H1 (cell line): ENCODE measurements at regions not wholly inside any gene's neighbourhood (a gene's known extent, or its start where the extent isn't known, plus 50 kb on each side); places are given as distances from the start of the nearest gene placed in this dataset.

Experiments
- CTCF ChIA-PET: fragments of 300-600 bp; sonication (Branson Sonifier 250); formaldehyde crosslinking; loops from one replicate; lab custom pipeline; 2021; ENCODE audit not compliant: partially characterized antibody; lab: Charles Lee
- POLR2A ChIA-PET: fragments of 300-600 bp; sonication (Branson Sonifier 250); formaldehyde crosslinking; loops from one replicate; lab custom pipeline; 2021; ENCODE audit warnings: inconsistent platforms; ENCODE audit not compliant: partially characterized antibody; lab: Charles Lee
- DNase-seq, 2 experiments: peaks; one replicate each; pipeline versions ENCODE4 v3.0.0 to v3.0.0-alpha.2; 2010 to 2022; ENCODE audit warnings: low spot score in 2 of 2, low read depth in 1 of 2, mixed read lengths in 1 of 2
- FAIRE-seq: peaks from 2 replicates; lab custom pipeline; 2011; peaks lifted over from hg19 to GRCh38; lab: Jason Lieb, UNC
- H2AFZ ChIP-seq: 2 replicates; pipeline ENCODE4 v1.8.1; 2012; ENCODE audit warnings: low read length, inconsistent platforms
- H2AK5ac ChIP-seq: 2 replicates; pipeline ENCODE4 v1.6.1; 2013; ENCODE audit warnings: low read depth, low read length
- H2BK120ac ChIP-seq: replicated peaks from 2 replicates; pipeline ENCODE3; 2013; ENCODE audit warnings: low read depth, low read length, inconsistent platforms
- H2BK12ac ChIP-seq: 2 replicates; pipeline ENCODE4 v1.6.1; 2013; ENCODE audit warnings: low read depth, low read length
- H2BK15ac ChIP-seq: 2 replicates; pipeline ENCODE4 v1.6.1; 2013; ENCODE audit warnings: low read length
- H2BK20ac ChIP-seq: 2 replicates; pipeline ENCODE4 v1.6.1; 2013; ENCODE audit warnings: low read length
- H2BK5ac ChIP-seq: 2 replicates; pipeline ENCODE4 v1.6.1; 2013; ENCODE audit warnings: low read depth, low read length
- H3K14ac ChIP-seq: 2 replicates; pipeline ENCODE4 v1.6.1; 2013; ENCODE audit warnings: inconsistent platforms; ENCODE audit not compliant: insufficient read length
- H3K18ac ChIP-seq: 2 replicates; pipeline ENCODE4 v1.6.1; 2013; ENCODE audit warnings: low read length; ENCODE audit errors: extremely low read depth
- H3K23ac ChIP-seq: 2 replicates; pipeline ENCODE4 v1.6.1; 2013; ENCODE audit warnings: inconsistent platforms; ENCODE audit not compliant: insufficient read length
- H3K23me2 ChIP-seq: 2 replicates; pipeline ENCODE4 v1.6.1; 2013; ENCODE audit warnings: low read depth, low read length
- H3K27ac ChIP-seq: 2 replicates; pipeline ENCODE4 v1.6.1; 2011; ENCODE audit warnings: low read depth, low read length, inconsistent platforms
- H3K27me3 ChIP-seq, 4 experiments: replicated peaks in 1 of 4; 1 replicate in 1 of 4; 2 replicates in 3 of 4; pipeline versions ENCODE4 v1.6.1 to v1.8.1; 2011 to 2013; ENCODE audit warnings: low read length in 3 of 4, mild to moderate bottlenecking in 3 of 4, inconsistent platforms in 2 of 4, mixed read lengths in 2 of 4, moderate library complexity in 1 of 4; ENCODE audit not compliant: control insufficient read depth in 3 of 4, insufficient read depth in 3 of 4; ENCODE audit errors: extremely low read depth in 1 of 4
- H3K36me3 ChIP-seq, 4 experiments: 2 replicates each; pipeline versions ENCODE4 v1.6.1 to v1.8.1; 2011 to 2013; ENCODE audit warnings: mild to moderate bottlenecking in 4 of 4, low read length in 3 of 4, moderate library complexity in 2 of 4, control low read depth in 1 of 4, inconsistent platforms in 1 of 4; ENCODE audit not compliant: insufficient read depth in 4 of 4, control insufficient read depth in 2 of 4
- H3K4ac ChIP-seq: replicated peaks from 2 replicates; pipeline ENCODE3; 2013; ENCODE audit warnings: low read length, low read depth, mixed read lengths, inconsistent platforms; ENCODE audit not compliant: insufficient read length
- H3K4me1 ChIP-seq, 4 experiments: replicated peaks in 1 of 4; 1 replicate in 1 of 4; 2 replicates in 3 of 4; pipeline versions ENCODE4 v1.6.1 to v1.8.1; 2011 to 2013; ENCODE audit warnings: low read length in 3 of 4, inconsistent platforms in 2 of 4, mixed read lengths in 1 of 4; ENCODE audit not compliant: insufficient read depth in 4 of 4, control insufficient read depth in 3 of 4
- H3K4me2 ChIP-seq, 2 experiments: 2 replicates each; pipeline versions ENCODE4 v1.6.1 to v1.8.1; 2011 to 2013; ENCODE audit warnings: low read depth in 2 of 2, low read length in 2 of 2, control low read depth in 1 of 2, inconsistent platforms in 1 of 2, mild to moderate bottlenecking in 1 of 2; ENCODE audit not compliant: insufficient read depth in 1 of 2
- H3K4me3 ChIP-seq, 4 experiments: fragments of 200-600, 300-600 bp in 1 of 4; sonication (generic), shearing (Covaris generic), sonication (Bioruptor Twin) in 1 of 4; 2 replicates each; pipeline versions ENCODE4 v1.5.1 to v1.8.1; 2011 to 2016; ENCODE audit warnings: low read length in 4 of 4, low read depth in 3 of 4, control low read depth in 2 of 4, inconsistent platforms in 2 of 4, mild to moderate bottlenecking in 2 of 4, mixed read lengths in 1 of 4, moderate library complexity in 1 of 4; ENCODE audit not compliant: insufficient read depth in 2 of 4; ENCODE audit errors: extremely low read depth in 1 of 4
- H3K56ac ChIP-seq: replicated peaks from 2 replicates; pipeline ENCODE3; 2013; ENCODE audit warnings: low read depth, mild to moderate bottlenecking, mixed read lengths, low read length, inconsistent platforms; ENCODE audit not compliant: insufficient read length
- H3K79me1 ChIP-seq: 2 replicates; pipeline ENCODE4 v1.6.1; 2013; ENCODE audit warnings: low read depth, low read length, control low read depth
- H3K79me2 ChIP-seq, 2 experiments: 2 replicates each; pipeline versions ENCODE4 v1.6.1 to v1.8.1; 2012 to 2013; ENCODE audit warnings: low read length in 2 of 2, mild to moderate bottlenecking in 2 of 2, inconsistent platforms in 1 of 2; ENCODE audit not compliant: insufficient read depth in 2 of 2, control insufficient read depth in 1 of 2
- H3K9ac ChIP-seq, 4 experiments: replicated peaks in 1 of 4; 1 replicate in 1 of 4; 2 replicates in 3 of 4; pipeline versions ENCODE4 v1.6.1 to v1.8.1; 2011 to 2013; ENCODE audit warnings: low read depth in 3 of 4, low read length in 3 of 4, control low read depth in 2 of 4, mild to moderate bottlenecking in 2 of 4, moderate library complexity in 2 of 4, inconsistent platforms in 1 of 4; ENCODE audit errors: extremely low read depth in 1 of 4
- H3K9me3 ChIP-seq, 2 experiments: 2 replicates each; pipeline versions ENCODE4 v1.6.1 to v1.8.1; 2012 to 2013; ENCODE audit warnings: mild to moderate bottlenecking in 2 of 2, moderate library complexity in 2 of 2, control low read depth in 1 of 2, inconsistent platforms in 1 of 2, low read depth in 1 of 2, low read length in 1 of 2, mixed read lengths in 1 of 2; ENCODE audit not compliant: insufficient read depth in 2 of 2
- H4K20me1 ChIP-seq, 2 experiments: replicated peaks in 1 of 2; 2 replicates each; pipeline versions ENCODE3 to v1.8.1; 2011 to 2013; ENCODE audit warnings: inconsistent platforms in 2 of 2, low read length in 2 of 2, mild to moderate bottlenecking in 1 of 2; ENCODE audit not compliant: insufficient read depth in 2 of 2, control insufficient read depth in 1 of 2
- H4K5ac ChIP-seq: 2 replicates; pipeline ENCODE4 v1.6.1; 2013; ENCODE audit warnings: low read length, low read depth, mixed read lengths, inconsistent platforms; ENCODE audit not compliant: insufficient read length
- H4K8ac ChIP-seq: 2 replicates; pipeline ENCODE4 v1.8.0; 2013; ENCODE audit warnings: mild to moderate bottlenecking, moderate library complexity, low read length, inconsistent platforms; ENCODE audit not compliant: insufficient read depth; ENCODE audit errors: extremely low read depth
- H4K91ac ChIP-seq: replicated peaks from 2 replicates; pipeline ENCODE3; 2013; ENCODE audit warnings: low read length, mixed read lengths, inconsistent platforms; ENCODE audit not compliant: insufficient read length
- BRCA1 ChIP-seq: IDR thresholded peaks from 2 replicates; pipeline ENCODE4 v1.6.1; 2012; ENCODE audit warnings: low read depth, low read length, improper control_type of control experiment
- CBX5 ChIP-seq: fragments of 300-800, 300-1000 bp; sonication (generic); IDR thresholded peaks from 2 replicates; pipeline ENCODE4 v1.7.1; 2016; ENCODE audit warnings: antibody characterized with exemption, low read length, low read depth
- CBX8 ChIP-seq: fragments of 300-800, 300-1000 bp; sonication (generic); IDR thresholded peaks from 2 replicates; pipeline ENCODE4 v1.7.1; 2016; ENCODE audit warnings: low read depth, low read length, borderline replicate concordance
- CTBP2 ChIP-seq: IDR thresholded peaks from 2 replicates; pipeline ENCODE4 v1.7.0; 2011; ENCODE audit warnings: borderline replicate concordance, mild to moderate bottlenecking, moderate library complexity, mixed read lengths, low read length; ENCODE audit not compliant: insufficient read depth, insufficient read length
- EZH2 ChIP-seq: fragments of 200-600 bp; sonication (generic); IDR thresholded peaks from 2 replicates; pipeline ENCODE4 v1.7.1; 2012; ENCODE audit warnings: low read depth, mild to moderate bottlenecking, moderate library complexity, low read length, inconsistent platforms; ENCODE audit not compliant: severe bottlenecking
- HDAC6 ChIP-seq: IDR thresholded peaks from one replicate; pipeline ENCODE4 v1.7.1; 2012; ENCODE audit warnings: low read depth, mild to moderate bottlenecking, inconsistent platforms, low read length, moderate library complexity
- KDM4A ChIP-seq: IDR thresholded peaks from one replicate; pipeline ENCODE4 v1.7.1; 2012; ENCODE audit warnings: low read depth, mild to moderate bottlenecking, moderate library complexity, low read length, inconsistent platforms; ENCODE audit not compliant: severe bottlenecking
- KDM5A ChIP-seq: fragments of 200-600 bp; IDR thresholded peaks from 2 replicates; pipeline ENCODE4 v1.7.1; 2012; ENCODE audit warnings: mild to moderate bottlenecking, low read length, inconsistent platforms, mixed read lengths
- RBBP5 ChIP-seq: IDR thresholded peaks from 2 replicates; pipeline ENCODE4 v1.7.1; 2012; ENCODE audit warnings: low read depth, mild to moderate bottlenecking, inconsistent platforms, low read length, moderate library complexity, borderline replicate concordance
- RNF2 ChIP-seq: fragments of 200-900, 300-1000 bp; sonication (generic); IDR thresholded peaks from 2 replicates; pipeline ENCODE4 v1.7.1; 2016; ENCODE audit warnings: borderline replicate concordance, low read depth, mild to moderate bottlenecking, antibody characterized with exemption, low read length; ENCODE audit not compliant: poor library complexity, severe bottlenecking; ENCODE audit errors: missing control alignments
- SP1 ChIP-seq: IDR thresholded peaks from 2 replicates; pipeline ENCODE4 v1.6.1; 2011; ENCODE audit warnings: low read depth, low read length
- SRF ChIP-seq: IDR thresholded peaks from 2 replicates; pipeline ENCODE4 v1.6.1; 2011; ENCODE audit warnings: mild to moderate bottlenecking, low read depth, low read length, moderate library complexity
- TEAD4 ChIP-seq: IDR thresholded peaks from 2 replicates; pipeline ENCODE4 v1.6.1; 2012; ENCODE audit warnings: low read depth, low read length, inconsistent platforms, mixed read lengths
- ZNF274 ChIP-seq: IDR thresholded peaks from 2 replicates; pipeline ENCODE4 v1.7.0; 2012; ENCODE audit warnings: low read length, borderline replicate concordance; ENCODE audit errors: extremely low read depth
- TF ChIP-seq, protein P1 (sequence below): IDR thresholded peaks from 2 replicates; pipeline ENCODE4 v1.6.1; 2012; ENCODE audit warnings: inconsistent platforms

DNA sequence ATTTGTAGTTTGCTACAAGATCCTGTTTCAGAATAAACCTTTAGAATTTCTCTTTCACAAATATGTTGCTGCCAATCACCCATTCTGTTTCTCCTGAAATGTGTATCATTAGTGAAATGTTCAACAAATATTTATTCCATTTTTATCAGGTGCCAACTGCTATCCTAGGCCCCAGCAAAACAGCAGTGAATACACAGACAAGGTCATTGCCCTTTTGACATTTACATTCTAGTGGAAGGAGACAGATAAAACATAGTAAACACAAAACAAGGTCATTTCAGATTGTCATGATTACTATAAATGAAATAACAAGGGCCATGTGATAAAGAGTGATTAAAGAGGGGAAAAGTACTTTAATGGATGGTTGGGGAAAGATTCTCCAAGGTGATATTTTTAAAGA, 404.8 kb upstream of the PHF14 start:
- no peak overlapping the region for H4K91ac ChIP-seq
- no peak overlapping the region for H3K4me3 ChIP-seq
- H4K20me1 ChIP-seq = no peaks in the 10 kb centered on the region
- no peak overlapping the region for H3K4ac ChIP-seq
- no peak overlapping the region for H3K14ac ChIP-seq
- no peak overlapping the region for H4K8ac ChIP-seq
- H3K79me2 ChIP-seq = no peaks in the 10 kb centered on the region
- no peak overlapping the region for H2AFZ ChIP-seq
- H3K4me2 ChIP-seq = no peak overlapping the region
- no peak for DNase-seq
- H3K36me3 ChIP-seq = no peaks in the 10 kb centered on the region
- H3K27me3 ChIP-seq = no peaks in the 10 kb centered on the region
- ChIA-PET CTCF (interaction anchor here (1.2 kb wide), 1 partner anchor 13 kb away, joined by 3 read pairs; no protein-coding TSS in a partner anchor), POLR2A (no interaction called here)
- no peaks in the 10 kb centered on the region for H3K79me1 ChIP-seq
- no peak overlapping the region for H3K27ac ChIP-seq
- H3K23ac ChIP-seq = no peak overlapping the region
- no peaks in the 10 kb centered on the region for H3K23me2 ChIP-seq
- no peaks in the 10 kb centered on the region for H3K9me3 ChIP-seq
- H2BK12ac ChIP-seq = no peak overlapping the region
- H3K4me1 ChIP-seq = no peaks in the 10 kb centered on the region
- H2BK5ac ChIP-seq = no peak overlapping the region
- no peak overlapping the region for H2BK120ac ChIP-seq
- no peak overlapping the region for H2BK15ac ChIP-seq
- H2BK20ac ChIP-seq = no peak overlapping the region
- H2AK5ac ChIP-seq = no peak overlapping the region
- no peak for FAIRE-seq
- H3K9ac ChIP-seq = no peak overlapping the region
- H3K56ac ChIP-seq = no peak overlapping the region
- no peak overlapping the region for H3K18ac ChIP-seq
- H4K5ac ChIP-seq = no peak overlapping the region
- TF ChIP-seq RNF2 (no peak), TEAD4 (no peak), KDM4A (no peak), SP1 (no peak), EZH2 (no peak), SRF (no peak), ZNF274 (no peak), CBX5 (no peak), CTBP2 (no peak), CBX8 (no peak), KDM5A (no peak), HDAC6 (no peak), RBBP5 (no peak), BRCA1 (no peak)
- TF ChIP-seq, protein P1, sequence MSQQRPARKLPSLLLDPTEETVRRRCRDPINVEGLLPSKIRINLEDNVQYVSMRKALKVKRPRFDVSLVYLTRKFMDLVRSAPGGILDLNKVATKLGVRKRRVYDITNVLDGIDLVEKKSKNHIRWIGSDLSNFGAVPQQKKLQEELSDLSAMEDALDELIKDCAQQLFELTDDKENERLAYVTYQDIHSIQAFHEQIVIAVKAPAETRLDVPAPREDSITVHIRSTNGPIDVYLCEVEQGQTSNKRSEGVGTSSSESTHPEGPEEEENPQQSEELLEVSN = no peak
